HG03025 (cell line): ENCODE measurements at regions not wholly inside any gene's neighbourhood (a gene's known extent, or its start where the extent isn't known, plus 50 kb on each side); places are given as distances from the start of the nearest gene placed in this dataset.

Experiments
- ATAC-seq: cut with Tn5 transposase; IDR thresholded peaks from one replicate; pipeline ENCODE4 v1.9.1; 2021; ENCODE audit warnings: mild to moderate bottlenecking, moderate library complexity; ENCODE audit not compliant: unreplicated experiment, low FRiP score

GRCh38 chr4:104881136-104881886, 265.4 kb upstream of the TET2 start:
- no peak for ATAC-seq

- ATAC-seq = no peak
Observed at GRCh38 chr4:104890598-104891275, 255.9 kb upstream of the TET2 start.

GRCh38 chr4:104896660-104897645, 249.7 kb upstream of the TET2 start:
- no peak for ATAC-seq

GRCh38 chr4:104899863-104900262, 246.8 kb upstream of the TET2 start:
- no peak for ATAC-seq

- no peak for ATAC-seq
Observed at GRCh38 chr4:104901438-104901837, 245.2 kb upstream of the TET2 start.

GRCh38 chr4:104901961-104902605, 244.6 kb upstream of the TET2 start:
- ATAC-seq = no peak

GRCh38 chr4:104905065-104905464, 241.6 kb upstream of the TET2 start:
- no peak for ATAC-seq

- no peak for ATAC-seq
Observed at GRCh38 chr4:104905546-104905945, 241.1 kb upstream of the TET2 start.

GRCh38 chr4:104906276-104906675, 240.4 kb upstream of the TET2 start:
- ATAC-seq = no peak

- ATAC-seq = no peak
Observed at GRCh38 chr4:104907074-104907649, 239.5 kb upstream of the TET2 start.

GRCh38 chr4:104907991-104908390, 238.7 kb upstream of the TET2 start:
- no peak for ATAC-seq

GRCh38 chr4:104909376-104909775, 237.3 kb upstream of the TET2 start:
- no peak for ATAC-seq

- ATAC-seq = no peak
Observed at GRCh38 chr4:104912518-104912917, 234.2 kb upstream of the TET2 start.

- ATAC-seq = no peak
Observed at GRCh38 chr4:104915373-104915772, 231.3 kb upstream of the TET2 start.

- ATAC-seq = no peak
Observed at GRCh38 chr4:104915864-104916263, 230.8 kb upstream of the TET2 start.

GRCh38 chr4:104919406-104919805, 227.3 kb upstream of the TET2 start:
- no peak for ATAC-seq

GRCh38 chr4:104930298-104930697, 216.4 kb upstream of the TET2 start:
- ATAC-seq = peak; percentile 14

- ATAC-seq = peak; percentile 84
Observed at GRCh38 chr4:104930745-104931736, 215.6 kb upstream of the TET2 start.

GRCh38 chr4:104938624-104939023, 208.1 kb upstream of the TET2 start:
- no peak for ATAC-seq
